ENCODE measurements at regions not wholly inside any gene's neighbourhood (a gene's known extent, or its start where the extent isn't known, plus 50 kb on each side); places are given as distances from the start of the nearest gene placed in this dataset.

DNA sequence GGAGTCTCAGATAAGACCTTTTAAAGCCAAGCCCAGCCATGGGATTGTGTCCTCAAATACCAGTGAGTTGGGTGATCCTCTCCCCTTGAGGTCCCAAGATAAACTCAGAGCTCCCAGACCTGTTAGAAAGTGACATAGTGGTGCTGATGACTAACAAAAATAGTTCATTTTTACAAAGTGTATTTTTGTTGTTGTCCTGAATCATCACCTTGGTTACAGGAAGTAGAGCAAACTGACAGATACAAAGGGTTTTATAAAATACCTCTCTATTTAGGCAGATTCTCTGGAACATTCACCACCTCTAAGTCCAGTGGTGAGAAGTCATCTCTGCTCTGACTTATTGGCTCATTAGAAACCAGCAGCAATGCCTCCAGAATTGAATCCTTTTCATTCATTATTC lies 259.3 kb downstream of the CEMIP2 start:
- TF ChIP-seq, protein P1, sequence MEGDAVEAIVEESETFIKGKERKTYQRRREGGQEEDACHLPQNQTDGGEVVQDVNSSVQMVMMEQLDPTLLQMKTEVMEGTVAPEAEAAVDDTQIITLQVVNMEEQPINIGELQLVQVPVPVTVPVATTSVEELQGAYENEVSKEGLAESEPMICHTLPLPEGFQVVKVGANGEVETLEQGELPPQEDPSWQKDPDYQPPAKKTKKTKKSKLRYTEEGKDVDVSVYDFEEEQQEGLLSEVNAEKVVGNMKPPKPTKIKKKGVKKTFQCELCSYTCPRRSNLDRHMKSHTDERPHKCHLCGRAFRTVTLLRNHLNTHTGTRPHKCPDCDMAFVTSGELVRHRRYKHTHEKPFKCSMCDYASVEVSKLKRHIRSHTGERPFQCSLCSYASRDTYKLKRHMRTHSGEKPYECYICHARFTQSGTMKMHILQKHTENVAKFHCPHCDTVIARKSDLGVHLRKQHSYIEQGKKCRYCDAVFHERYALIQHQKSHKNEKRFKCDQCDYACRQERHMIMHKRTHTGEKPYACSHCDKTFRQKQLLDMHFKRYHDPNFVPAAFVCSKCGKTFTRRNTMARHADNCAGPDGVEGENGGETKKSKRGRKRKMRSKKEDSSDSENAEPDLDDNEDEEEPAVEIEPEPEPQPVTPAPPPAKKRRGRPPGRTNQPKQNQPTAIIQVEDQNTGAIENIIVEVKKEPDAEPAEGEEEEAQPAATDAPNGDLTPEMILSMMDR (IDR thresholded peaks at IDR 0.05 in 8 of 11, conservative IDR thresholded peaks at IDR 0.05 in 3 of 11), result no peak
- TF ChIP-seq POLR2A (IDR thresholded peaks at IDR 0.05) (no peak), POLR2AphosphoS5 (IDR thresholded peaks at IDR 0.05) (no peak)
